Panc1 (cell line): ENCODE measurements at regions not wholly inside any gene's neighbourhood (a gene's known extent, or its start where the extent isn't known, plus 50 kb on each side); places are given as distances from the start of the nearest gene placed in this dataset.

ENCODE experiments used
- ATAC-seq: fragments of 200-7000 bp; cut with Tn5 transposase; 2 replicates; pipeline ENCODE4 v1.9.1; 2020; ENCODE audit warnings: mild to moderate bottlenecking, moderate library complexity
- BruUV-seq: library from RNA; stranded (reverse); fragments of 400-500 nt; replicated peaks from 2 replicates; lab custom pipeline; 2021; lab: Mats Ljungman, UMichigan
- CTCF ChIA-PET: fragments of 300-600 bp; sonication (Branson Sonifier 250); formaldehyde crosslinking; loops from one replicate; lab custom pipeline; 2022; ENCODE audit warnings: antibody characterized with exemption; lab: Charles Lee
- POLR2A ChIA-PET: fragments of 300-600 bp; sonication (Branson Sonifier 250); formaldehyde crosslinking; loops from one replicate; lab custom pipeline; 2022; ENCODE audit warnings: antibody characterized with exemption; lab: Charles Lee
- DNase-seq: peaks from one replicate; pipeline ENCODE4 v3.0.0-alpha.2; 2010; ENCODE audit warnings: low read depth, low spot score
- H3K27ac ChIP-seq: 2 replicates; pipeline ENCODE4 v1.5.1; 2011; ENCODE audit warnings: mild to moderate bottlenecking, low read length, inconsistent platforms
- H3K27me3 ChIP-seq: fragments of 200-500 bp; sonication (Bioruptor generic); 2 replicates; pipeline ENCODE4 v1.6.0; 2014; ENCODE audit warnings: low read length, inconsistent platforms; ENCODE audit not compliant: control insufficient read depth, insufficient read depth
- H3K36me3 ChIP-seq: fragments of 200-500 bp; sonication (Bioruptor generic); 2 replicates; pipeline ENCODE4 v1.5.1; 2014; ENCODE audit warnings: inconsistent platforms, mild to moderate bottlenecking, low read length, moderate library complexity; ENCODE audit not compliant: control insufficient read depth, insufficient read depth
- H3K4me1 ChIP-seq: 2 replicates; pipeline ENCODE4 v1.5.1; 2011; ENCODE audit warnings: inconsistent platforms, mild to moderate bottlenecking, low read length, moderate library complexity; ENCODE audit not compliant: control insufficient read depth, insufficient read depth
- H3K4me3 ChIP-seq, 2 experiments: 2 replicates each; pipeline ENCODE4 v1.5.1; 2011 to 2012; ENCODE audit warnings: low read depth in 2 of 2, low read length in 2 of 2, mild to moderate bottlenecking in 2 of 2, inconsistent platforms in 1 of 2, moderate library complexity in 1 of 2
- H3K9me3 ChIP-seq: fragments of 200-500 bp; sonication (Bioruptor generic); 2 replicates; pipeline ENCODE4 v1.5.1; 2014; ENCODE audit warnings: low read depth, mild to moderate bottlenecking, inconsistent platforms, low read length, moderate library complexity; ENCODE audit not compliant: control insufficient read depth, insufficient read depth
- POLR2AphosphoS5 ChIP-seq: IDR thresholded peaks from 2 replicates; pipeline ENCODE4 v1.6.1; 2012; ENCODE audit warnings: mild to moderate bottlenecking, low read depth, low read length, moderate library complexity
- SIN3A ChIP-seq: IDR thresholded peaks from 2 replicates; pipeline ENCODE4 v1.6.1; 2012; ENCODE audit warnings: low read depth, mild to moderate bottlenecking, low read length, moderate library complexity, borderline replicate concordance; ENCODE audit not compliant: insufficient read depth
- TCF7L2 ChIP-seq: IDR thresholded peaks from 2 replicates; pipeline ENCODE4 v1.6.1; 2011; ENCODE audit warnings: mild to moderate bottlenecking, low read depth, low read length, inconsistent platforms
- in situ Hi-C: cut with HindIII; loops from 2 replicates; pipeline ENCODE4 v1.10.0; 2016; ENCODE audit warnings: low sequenced_read_pairs, low pct_unique_long_range_greater_than_20kb
- intact Hi-C: fragments of 100-400 bp; cut with micrococcal nuclease; formaldehyde crosslinking; loops from one replicate; pipeline ENCODE4 v1.10.0; 2022; ENCODE audit not compliant: unreplicated experiment
- TF ChIP-seq, protein P1 (sequence below): fragments of 450-650 bp; IDR thresholded peaks from 2 replicates; pipeline ENCODE4 v1.5.1; 2017; ENCODE audit warnings: mild to moderate bottlenecking
- TF ChIP-seq, protein P2 (sequence below), 2 experiments: IDR thresholded peaks; 2 replicates each; pipeline ENCODE4 v1.6.1; 2011 to 2012; ENCODE audit warnings: low read depth in 2 of 2, control low read depth in 1 of 2, low read length in 1 of 2, mild to moderate bottlenecking in 1 of 2, moderate library complexity in 1 of 2; ENCODE audit not compliant: insufficient read depth in 1 of 2

DNA sequence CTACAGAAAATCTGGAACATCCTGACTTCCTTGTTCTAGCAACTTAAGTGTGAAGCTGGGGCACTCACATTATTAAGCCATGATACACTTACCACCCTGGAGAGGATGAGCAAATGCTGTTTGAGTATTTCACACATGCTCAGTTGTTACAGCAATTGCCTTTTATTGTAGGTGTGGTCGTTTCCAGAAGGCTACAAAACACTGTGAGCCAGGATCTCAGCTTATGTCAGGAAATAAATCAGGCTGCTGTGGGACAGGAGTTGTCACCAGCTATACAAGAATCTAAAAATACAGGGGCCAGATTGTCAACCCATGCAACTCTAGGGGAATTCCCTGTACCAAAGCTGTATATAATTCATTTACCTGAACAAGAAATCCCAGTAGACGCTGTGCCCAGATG is 273.3 kb upstream of the SP4 start:
- Histone ChIP-seq H3K9me3 (no peaks in the 10 kb centered on the region), H3K27ac (no peak overlapping the region), H3K27me3 (no peaks in the 10 kb centered on the region), H3K4me1 (no peaks in the 10 kb centered on the region), H3K4me3 (no peak overlapping the region), H3K36me3 (no peaks in the 10 kb centered on the region)
- no TSS peak for BruUV-seq
- DNase-seq (no peak), ATAC-seq (no peak)
- intact Hi-C loops, result no loop called here
- in situ Hi-C loops, result no loop called here
- TF ChIP-seq POLR2AphosphoS5 (no peak), TCF7L2 (no peak), SIN3A (no peak)
- TF ChIP-seq, protein P1, sequence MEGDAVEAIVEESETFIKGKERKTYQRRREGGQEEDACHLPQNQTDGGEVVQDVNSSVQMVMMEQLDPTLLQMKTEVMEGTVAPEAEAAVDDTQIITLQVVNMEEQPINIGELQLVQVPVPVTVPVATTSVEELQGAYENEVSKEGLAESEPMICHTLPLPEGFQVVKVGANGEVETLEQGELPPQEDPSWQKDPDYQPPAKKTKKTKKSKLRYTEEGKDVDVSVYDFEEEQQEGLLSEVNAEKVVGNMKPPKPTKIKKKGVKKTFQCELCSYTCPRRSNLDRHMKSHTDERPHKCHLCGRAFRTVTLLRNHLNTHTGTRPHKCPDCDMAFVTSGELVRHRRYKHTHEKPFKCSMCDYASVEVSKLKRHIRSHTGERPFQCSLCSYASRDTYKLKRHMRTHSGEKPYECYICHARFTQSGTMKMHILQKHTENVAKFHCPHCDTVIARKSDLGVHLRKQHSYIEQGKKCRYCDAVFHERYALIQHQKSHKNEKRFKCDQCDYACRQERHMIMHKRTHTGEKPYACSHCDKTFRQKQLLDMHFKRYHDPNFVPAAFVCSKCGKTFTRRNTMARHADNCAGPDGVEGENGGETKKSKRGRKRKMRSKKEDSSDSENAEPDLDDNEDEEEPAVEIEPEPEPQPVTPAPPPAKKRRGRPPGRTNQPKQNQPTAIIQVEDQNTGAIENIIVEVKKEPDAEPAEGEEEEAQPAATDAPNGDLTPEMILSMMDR, result no peak
- TF ChIP-seq, protein P2, sequence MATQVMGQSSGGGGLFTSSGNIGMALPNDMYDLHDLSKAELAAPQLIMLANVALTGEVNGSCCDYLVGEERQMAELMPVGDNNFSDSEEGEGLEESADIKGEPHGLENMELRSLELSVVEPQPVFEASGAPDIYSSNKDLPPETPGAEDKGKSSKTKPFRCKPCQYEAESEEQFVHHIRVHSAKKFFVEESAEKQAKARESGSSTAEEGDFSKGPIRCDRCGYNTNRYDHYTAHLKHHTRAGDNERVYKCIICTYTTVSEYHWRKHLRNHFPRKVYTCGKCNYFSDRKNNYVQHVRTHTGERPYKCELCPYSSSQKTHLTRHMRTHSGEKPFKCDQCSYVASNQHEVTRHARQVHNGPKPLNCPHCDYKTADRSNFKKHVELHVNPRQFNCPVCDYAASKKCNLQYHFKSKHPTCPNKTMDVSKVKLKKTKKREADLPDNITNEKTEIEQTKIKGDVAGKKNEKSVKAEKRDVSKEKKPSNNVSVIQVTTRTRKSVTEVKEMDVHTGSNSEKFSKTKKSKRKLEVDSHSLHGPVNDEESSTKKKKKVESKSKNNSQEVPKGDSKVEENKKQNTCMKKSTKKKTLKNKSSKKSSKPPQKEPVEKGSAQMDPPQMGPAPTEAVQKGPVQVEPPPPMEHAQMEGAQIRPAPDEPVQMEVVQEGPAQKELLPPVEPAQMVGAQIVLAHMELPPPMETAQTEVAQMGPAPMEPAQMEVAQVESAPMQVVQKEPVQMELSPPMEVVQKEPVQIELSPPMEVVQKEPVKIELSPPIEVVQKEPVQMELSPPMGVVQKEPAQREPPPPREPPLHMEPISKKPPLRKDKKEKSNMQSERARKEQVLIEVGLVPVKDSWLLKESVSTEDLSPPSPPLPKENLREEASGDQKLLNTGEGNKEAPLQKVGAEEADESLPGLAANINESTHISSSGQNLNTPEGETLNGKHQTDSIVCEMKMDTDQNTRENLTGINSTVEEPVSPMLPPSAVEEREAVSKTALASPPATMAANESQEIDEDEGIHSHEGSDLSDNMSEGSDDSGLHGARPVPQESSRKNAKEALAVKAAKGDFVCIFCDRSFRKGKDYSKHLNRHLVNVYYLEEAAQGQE (IDR thresholded peaks at IDR 0.05; ENCODE audit: insufficient read depth in 1 of 2, low read depth in 2 of 2, low read length in 1 of 2), result no peak
- ChIA-PET POLR2A (no interaction called here), CTCF (interaction anchor here (0.6 kb wide), 1 partner anchor 938 kb away, joined by 3 read pairs; no protein-coding TSS in a partner anchor)

GRCh38 chr7:21159506-21159905 is 268.4 kb upstream of the SP4 start:
- no peak for ATAC-seq
- Histone ChIP-seq H3K27ac (no peak overlapping the region), H3K4me1 (no peaks in the 10 kb centered on the region), H3K9me3 (no peaks in the 10 kb centered on the region), H3K36me3 (no peaks in the 10 kb centered on the region), H3K27me3 (no peaks in the 10 kb centered on the region), H3K4me3 (no peak overlapping the region)
- CTCF ChIA-PET, result no interaction called here
- POLR2A ChIA-PET, result no interaction called here
- intact Hi-C loops, result no loop called here
- no TSS peak for BruUV-seq
- no peak for TF ChIP-seq SIN3A
- TF ChIP-seq, protein P1, result no peak
- TF ChIP-seq POLR2AphosphoS5, result no peak
- TF ChIP-seq, protein P2 (IDR thresholded peaks at IDR 0.05; ENCODE audit: insufficient read depth in 1 of 2, low read depth in 2 of 2, low read length in 1 of 2), result no peak
- in situ Hi-C loops, result no loop called here
- DNase-seq, result no peak
